Stimulated activated CD4-positive, alpha-beta T cell treated with anti-CD3 and anti-CD28 coated beads, Interleukin-2, amount 100 ng/mL, for 24 hours (primary cell): ENCODE measurements at regions not wholly inside any gene's neighbourhood (a gene's known extent, or its start where the extent isn't known, plus 50 kb on each side); places are given as distances from the start of the nearest gene placed in this dataset.
"Not testable (repeated sequence)": the region's sequence is repeated elsewhere in the genome, so short reads cannot be mapped to it uniquely, and the experiment has no call there.

Experiments
- DNase-seq, 2 donors: peaks; one replicate each; pipeline ENCODE4 v3.0.0-alpha.2; 2020

GRCh38 chr12:41653386-41654326 is 465.5 kb downstream of the PDZRN4 start:
- no peak for DNase-seq

GRCh38 chr12:41652981-41653380 is 464.9 kb downstream of the PDZRN4 start:
- no peak for DNase-seq

- DNase-seq, result no peak
These were observed 457.5 kb downstream of the PDZRN4 start for GRCh38 chr12:41645624-41646023.

- not testable (repeated sequence) for DNase-seq
These were observed 454.7 kb downstream of the PDZRN4 start for GRCh38 chr12:41642808-41643207.

GRCh38 chr12:41636653-41637052 is 448.5 kb downstream of the PDZRN4 start:
- DNase-seq, result no peak

GRCh38 chr12:41635626-41636364 is 447.7 kb downstream of the PDZRN4 start:
- no peak for DNase-seq

GRCh38 chr12:41634091-41634490 is 446.0 kb downstream of the PDZRN4 start:
- DNase-seq, result no peak

- DNase-seq, result no peak
These were observed 441.5 kb downstream of the PDZRN4 start for GRCh38 chr12:41629611-41630010.

- no peak for DNase-seq
These were observed 439.4 kb downstream of the PDZRN4 start for GRCh38 chr12:41627476-41627875.

GRCh38 chr12:41624571-41624970 is 436.5 kb downstream of the PDZRN4 start:
- DNase-seq, result no peak
